HG02884 (cell line): ENCODE measurements at regions not wholly inside any gene's neighbourhood (a gene's known extent, or its start where the extent isn't known, plus 50 kb on each side); places are given as distances from the start of the nearest gene placed in this dataset.
"Not testable (repeated sequence)": the region's sequence is repeated elsewhere in the genome, so short reads cannot be mapped to it uniquely, and the experiment has no call there.

ENCODE experiments used
- ATAC-seq: cut with Tn5 transposase; IDR thresholded peaks from one replicate; pipeline ENCODE4 v1.9.1; 2021; ENCODE audit warnings: mild to moderate bottlenecking, moderate library complexity; ENCODE audit not compliant: unreplicated experiment

GRCh38 chr6:71681234-71681867 lies 205.0 kb upstream of the RIMS1 start:
- ATAC-seq, result no peak

GRCh38 chr6:71686021-71686677 lies 200.2 kb upstream of the RIMS1 start:
- ATAC-seq, result not testable (repeated sequence)

- no peak for ATAC-seq
These were observed 187.6 kb upstream of the RIMS1 start for GRCh38 chr6:71698702-71699101.

DNA sequence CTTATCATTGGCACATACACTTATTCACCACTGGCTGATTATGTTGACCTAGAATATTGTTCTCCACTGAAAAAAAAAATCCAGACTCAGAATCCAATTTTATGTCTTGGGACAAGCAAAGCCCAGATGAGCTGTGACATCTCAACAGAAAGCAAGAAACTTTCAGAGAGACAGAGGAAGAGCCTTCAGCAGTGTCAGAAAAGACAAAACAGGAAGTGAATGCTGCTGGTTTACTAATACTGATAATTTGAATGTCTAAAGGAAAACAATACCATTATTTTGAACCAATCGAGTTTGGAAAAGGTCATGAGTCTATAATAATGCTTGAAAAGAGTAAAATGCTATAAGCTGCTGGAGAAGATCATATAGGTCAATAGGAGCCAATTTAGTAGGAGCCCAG lies 179.8 kb upstream of the RIMS1 start:
- ATAC-seq, result no peak

- no peak for ATAC-seq
These were observed 179.3 kb upstream of the RIMS1 start for GRCh38 chr6:71707059-71707458.

DNA sequence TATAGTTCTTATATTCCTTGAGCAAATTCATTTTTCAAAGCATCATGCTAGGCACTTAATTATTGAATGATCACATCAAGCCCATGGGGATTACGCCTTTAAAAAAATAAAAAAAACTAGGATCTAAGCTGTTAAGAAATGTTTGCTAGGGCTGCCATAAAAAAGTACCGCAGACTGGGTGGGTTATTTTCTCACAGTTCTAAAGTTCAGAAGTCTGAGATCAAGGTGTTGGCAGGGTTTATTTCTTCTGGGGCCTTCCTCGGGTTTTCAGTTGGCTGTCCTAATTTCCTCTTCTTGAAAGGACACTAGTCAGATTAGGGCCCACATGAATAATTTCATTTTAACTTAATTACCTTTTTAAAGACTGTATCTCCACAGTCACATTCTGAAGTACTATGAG lies 165.6 kb upstream of the RIMS1 start:
- ATAC-seq, result no peak

DNA sequence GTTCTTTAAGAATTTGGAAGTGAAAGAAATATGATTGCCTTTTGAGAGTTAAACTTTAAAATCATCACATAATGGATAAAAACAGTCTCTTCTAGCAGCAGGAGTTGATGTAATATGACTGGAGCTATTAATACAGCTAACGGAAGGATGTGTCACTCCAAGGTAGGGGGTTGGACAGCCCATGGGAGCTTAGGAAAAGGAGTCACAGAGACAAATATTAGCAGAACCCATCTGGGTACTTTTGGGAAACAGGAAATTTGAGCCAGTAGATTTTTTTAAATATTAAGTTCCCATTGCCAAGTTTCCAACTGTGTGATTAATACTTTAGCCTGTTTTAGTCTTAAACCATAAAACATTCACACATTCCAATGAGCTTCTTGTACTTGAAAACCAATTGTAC lies 164.7 kb upstream of the RIMS1 start:
- ATAC-seq, result no peak

GRCh38 chr6:71722736-71723135 lies 163.6 kb upstream of the RIMS1 start:
- no peak for ATAC-seq

GRCh38 chr6:71724456-71725125 lies 161.8 kb upstream of the RIMS1 start:
- no peak for ATAC-seq

DNA sequence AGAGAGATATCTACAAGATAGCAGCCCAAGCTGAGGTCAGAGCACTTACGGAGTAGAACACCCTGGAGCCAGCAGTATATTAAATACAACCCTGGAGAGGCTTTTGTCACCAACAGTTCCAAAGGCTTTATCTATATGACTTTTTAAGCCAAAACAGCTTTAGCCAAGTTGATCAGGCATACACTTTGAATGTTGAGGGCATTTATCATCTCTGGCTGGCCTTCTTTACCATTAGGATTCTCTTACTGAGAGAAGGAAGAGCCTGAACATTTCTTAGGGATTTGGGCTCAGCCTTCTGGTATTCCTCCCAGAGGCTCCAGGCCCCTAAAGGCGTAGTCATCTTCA lies 161.3 kb upstream of the RIMS1 start:
- no peak for ATAC-seq

DNA sequence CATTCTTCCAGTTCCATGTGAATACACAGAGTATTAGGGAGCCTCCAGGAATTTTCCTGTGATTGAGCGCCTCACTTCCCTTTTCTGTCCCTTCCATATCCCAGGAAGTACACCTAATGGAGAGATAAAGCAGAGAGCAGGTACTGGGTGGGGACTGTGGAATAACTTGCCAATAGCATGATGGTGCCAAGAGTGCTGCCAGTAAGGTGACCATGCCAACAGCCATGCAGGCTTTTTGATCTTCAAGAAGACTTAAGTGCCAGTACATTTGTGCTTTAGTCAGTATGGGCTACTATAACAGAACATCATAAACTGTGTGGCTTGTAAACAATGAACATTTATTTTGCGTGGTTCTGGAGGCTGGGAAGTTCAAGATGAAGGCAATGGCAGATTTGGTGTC lies 160.2 kb upstream of the RIMS1 start:
- ATAC-seq, result no peak

GRCh38 chr6:71727632-71728294 lies 158.6 kb upstream of the RIMS1 start:
- peak; percentile 86 for ATAC-seq

DNA sequence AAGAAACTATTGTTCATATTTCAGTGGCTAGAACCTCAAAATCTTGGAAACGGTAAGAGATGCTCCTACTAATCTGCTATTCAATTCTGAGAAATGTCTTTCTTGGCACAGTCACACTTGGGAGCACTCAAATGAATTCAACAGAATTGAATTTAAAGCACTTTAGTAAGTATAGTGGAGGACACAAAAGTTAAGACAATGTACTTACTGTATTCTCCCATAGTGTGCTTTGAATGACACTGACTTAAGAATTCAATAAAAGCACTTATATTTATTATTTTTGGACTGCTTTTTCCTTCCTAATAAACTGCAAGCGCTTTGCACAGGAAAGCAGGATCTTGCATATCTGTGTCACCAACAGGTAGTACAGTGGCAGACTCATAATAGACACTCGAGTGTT lies 156.1 kb upstream of the RIMS1 start:
- no peak for ATAC-seq

GRCh38 chr6:71733970-71734899 lies 152.1 kb upstream of the RIMS1 start:
- ATAC-seq, result no peak

DNA sequence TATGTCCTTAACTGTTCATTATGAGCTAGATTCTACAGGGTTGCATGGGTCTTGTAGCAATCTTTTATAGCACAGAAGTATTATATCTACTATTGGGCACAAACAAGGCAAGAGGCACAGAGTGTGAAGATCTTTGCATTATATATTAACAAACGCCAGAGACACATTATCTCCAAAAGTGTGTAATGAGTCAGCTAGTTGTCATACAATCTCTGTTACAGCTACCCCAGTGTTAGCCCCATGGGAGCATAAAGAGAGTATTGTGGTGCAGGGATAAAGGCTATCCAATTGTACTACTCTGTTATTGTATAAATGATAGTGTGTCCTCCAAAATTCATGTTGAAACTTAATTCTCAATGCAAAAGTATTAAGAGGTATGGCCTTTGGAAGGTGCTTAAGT lies 148.4 kb upstream of the RIMS1 start:
- no peak for ATAC-seq

GRCh38 chr6:71745525-71745924 lies 140.8 kb upstream of the RIMS1 start:
- peak; percentile 80 for ATAC-seq

GRCh38 chr6:71766146-71766760 lies 120.1 kb upstream of the RIMS1 start:
- ATAC-seq, result no peak

DNA sequence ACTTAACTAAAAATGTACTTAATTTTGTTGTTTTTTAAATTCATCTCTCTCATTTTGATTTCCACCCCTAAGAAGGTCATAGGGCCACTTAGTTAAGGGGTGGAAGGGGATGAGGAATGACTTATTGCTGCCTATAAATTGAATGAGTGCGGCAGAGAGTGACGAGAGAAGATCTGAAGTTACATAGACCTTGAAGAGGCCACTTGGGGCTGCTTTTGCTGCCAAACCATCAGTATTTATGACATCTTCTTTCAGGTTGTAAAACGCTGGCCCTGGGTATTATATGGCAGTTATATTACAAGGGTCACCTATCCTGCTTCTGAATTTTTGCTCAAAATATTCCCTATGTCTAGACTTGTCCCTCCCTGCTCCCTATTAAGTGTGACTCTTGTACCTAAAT lies 119.6 kb upstream of the RIMS1 start:
- ATAC-seq, result no peak

DNA sequence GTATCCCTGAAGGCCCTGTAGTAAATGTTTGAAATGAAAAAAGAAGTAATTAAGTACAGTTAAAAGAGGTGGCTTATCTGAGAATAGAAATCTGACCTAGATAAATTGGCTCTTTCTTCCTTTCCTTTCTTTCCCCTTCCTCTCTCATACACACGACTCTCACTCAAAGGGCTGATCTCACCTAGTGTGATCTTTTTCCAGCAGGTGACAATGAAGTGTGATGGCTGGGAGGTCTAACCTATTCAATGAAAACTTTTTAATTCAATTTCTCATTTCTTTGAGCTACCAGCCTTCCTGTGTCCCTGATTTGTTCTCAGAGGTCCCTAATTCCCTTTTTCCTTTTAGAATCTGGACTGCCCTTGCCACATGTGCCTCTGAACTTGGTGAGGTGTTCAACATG lies 118.0 kb upstream of the RIMS1 start:
- no peak for ATAC-seq

GRCh38 chr6:71808865-71809264 lies 77.5 kb upstream of the RIMS1 start:
- no peak for ATAC-seq
